Endothelial cell of umbilical vein (primary cell): ENCODE measurements at regions not wholly inside any gene's neighbourhood (a gene's known extent, or its start where the extent isn't known, plus 50 kb on each side); places are given as distances from the start of the nearest gene placed in this dataset.

ENCODE experiments used
- BruUV-seq: library from RNA; stranded (reverse); fragments of 400-500 nt; replicated peaks from 2 replicates; lab custom pipeline; 2021; lab: Mats Ljungman, UMichigan
- CTCF ChIA-PET: fragments of 300-600, 350-600 bp; sonication (Branson Sonifier 250); formaldehyde crosslinking; loops from one replicate; lab custom pipeline; 2021; ENCODE audit warnings: antibody characterized with exemption, inconsistent platforms; lab: Charles Lee
- POLR2A ChIA-PET: fragments of 300-600, 350-600 bp; sonication (Branson Sonifier 250); formaldehyde crosslinking; loops from one replicate; lab custom pipeline; 2021; ENCODE audit warnings: antibody characterized with exemption, inconsistent platforms; lab: Charles Lee
- DNase-seq: peaks from one replicate; pipeline ENCODE4 v3.0.0-alpha.2; 2011; ENCODE audit warnings: low read depth, low spot score
- FAIRE-seq: peaks from 2 replicates; lab custom pipeline; 2011; peaks lifted over from hg19 to GRCh38; lab: Jason Lieb, UNC
- H2AFZ ChIP-seq: 2 replicates; pipeline ENCODE4 v1.6.0; 2012; ENCODE audit warnings: low read depth, low read length, control low read depth, inconsistent platforms
- H3K27ac ChIP-seq: 2 replicates; pipeline ENCODE4 v1.5.1; 2011; ENCODE audit warnings: low read depth, mild to moderate bottlenecking, control low read depth, low read length, moderate library complexity; ENCODE audit not compliant: insufficient read depth
- H3K27me3 ChIP-seq, 2 experiments: 2 replicates each; pipeline versions ENCODE4 v1.6.0 to v1.6.1; 2011; ENCODE audit warnings: low read length in 2 of 2, mixed read lengths in 1 of 2; ENCODE audit not compliant: control insufficient read depth in 2 of 2, insufficient read depth in 2 of 2
- H3K36me3 ChIP-seq, 2 experiments: 2 replicates in 1 of 2; 3 replicates in 1 of 2; pipeline ENCODE4 v1.5.1; 2011; ENCODE audit warnings: low read length in 2 of 2, mild to moderate bottlenecking in 1 of 2, moderate library complexity in 1 of 2; ENCODE audit not compliant: control insufficient read depth in 2 of 2, insufficient read depth in 2 of 2; ENCODE audit errors: extremely low read depth in 1 of 2
- H3K4me1 ChIP-seq: 3 replicates; pipeline ENCODE4 v1.5.1; 2011; ENCODE audit warnings: mild to moderate bottlenecking, low read length; ENCODE audit not compliant: control insufficient read depth, insufficient read depth; ENCODE audit errors: extremely low read depth
- H3K4me2 ChIP-seq: 2 replicates; pipeline ENCODE4 v1.6.1; 2011; ENCODE audit warnings: low read length, control low read depth, mixed read lengths; ENCODE audit not compliant: insufficient read depth
- H3K4me3 ChIP-seq, 3 experiments: fragments of 200-600 bp in 1 of 3; sonication (generic), shearing (Covaris generic) in 1 of 3; replicated peaks in 1 of 3; 2 replicates each; pipeline ENCODE4 v1.5.1; 2011 to 2016; ENCODE audit warnings: control low read depth in 3 of 3, low read length in 3 of 3, mild to moderate bottlenecking in 2 of 3, inconsistent platforms in 1 of 3, low read depth in 1 of 3, moderate library complexity in 1 of 3; ENCODE audit not compliant: insufficient read depth in 1 of 3
- H3K79me2 ChIP-seq: 2 replicates; pipeline ENCODE4 v1.6.0; 2012; ENCODE audit warnings: low read length, inconsistent platforms; ENCODE audit not compliant: control insufficient read depth, insufficient read depth
- H3K9ac ChIP-seq: replicated peaks from 2 replicates; pipeline ENCODE3; 2011; ENCODE audit warnings: low read length, control low read depth; ENCODE audit not compliant: insufficient read depth; ENCODE audit errors: extremely low read depth
- H3K9me1 ChIP-seq: replicated peaks from 3 replicates; pipeline ENCODE4 v1.6.0; 2011; ENCODE audit warnings: mild to moderate bottlenecking, low read length; ENCODE audit not compliant: control insufficient read depth, insufficient read depth; ENCODE audit errors: extremely low read depth
- H3K9me3 ChIP-seq: replicated peaks from 2 replicates; pipeline ENCODE4 v1.5.1; 2012; ENCODE audit warnings: low read length, inconsistent platforms; ENCODE audit not compliant: control insufficient read depth, insufficient read depth
- H4K20me1 ChIP-seq: replicated peaks from 2 replicates; pipeline ENCODE3; 2011; ENCODE audit warnings: mild to moderate bottlenecking, low read length; ENCODE audit not compliant: control insufficient read depth, insufficient read depth; ENCODE audit errors: extremely low read depth
- EZH2 ChIP-seq: IDR thresholded peaks from 2 replicates; pipeline ENCODE4 v1.6.1; 2012; ENCODE audit warnings: borderline replicate concordance, low read depth, mild to moderate bottlenecking, moderate library complexity, low read length, inconsistent platforms; ENCODE audit not compliant: severe bottlenecking
- FOS ChIP-seq: IDR thresholded peaks from 2 replicates; pipeline ENCODE4 v1.6.1; 2011; ENCODE audit warnings: mild to moderate bottlenecking, low read length, moderate library complexity, borderline replicate concordance; ENCODE audit not compliant: insufficient read depth
- GATA2 ChIP-seq: IDR thresholded peaks from 2 replicates; pipeline ENCODE4 v1.7.0; 2011; ENCODE audit warnings: low read depth, mild to moderate bottlenecking, moderate library complexity, mixed read lengths, low read length; ENCODE audit not compliant: insufficient read length, insufficient read depth
- JUN ChIP-seq: IDR thresholded peaks from 2 replicates; pipeline ENCODE4 v1.6.1; 2011; ENCODE audit warnings: borderline replicate concordance, low read depth; ENCODE audit not compliant: insufficient read length, insufficient read depth
- MYC ChIP-seq: IDR thresholded peaks from one replicate; pipeline ENCODE4 v1.6.1; 2011; ENCODE audit warnings: mild to moderate bottlenecking, low read depth, low read length
- POLR2A ChIP-seq: IDR thresholded peaks from 2 replicates; pipeline ENCODE4 v1.6.1; 2012; ENCODE audit warnings: low read depth, mild to moderate bottlenecking, control low read depth, low read length
- POLR2AphosphoS5 ChIP-seq: IDR thresholded peaks from 2 replicates; pipeline ENCODE4 v1.6.1; 2012; ENCODE audit warnings: low read depth, mild to moderate bottlenecking, control low read depth, low read length, moderate library complexity; ENCODE audit not compliant: insufficient read depth
- dilution Hi-C: fragments of 300-500 bp; cut with MboI; formaldehyde crosslinking; loops from one replicate; pipeline ENCODE4 v1.15.0; 2019; ENCODE audit warnings: low sequenced_read_pairs; ENCODE audit not compliant: extremely low pct_ligation_motif_present
- intact Hi-C: fragments of 100-400 bp; cut with micrococcal nuclease; formaldehyde crosslinking; loops from one replicate; pipeline ENCODE4 v1.10.0; 2022
- TF ChIP-seq, protein P1 (sequence below): IDR thresholded peaks from 2 replicates; pipeline ENCODE4 v1.6.1; 2011; ENCODE audit not compliant: insufficient read depth, insufficient read length
- TF ChIP-seq, protein P2 (sequence below), 2 donors: IDR thresholded peaks; 1 replicate in 1 of 2; 2 replicates in 1 of 2; pipeline ENCODE4 v1.5.1; 2011; ENCODE audit warnings: low read length in 2 of 2, mild to moderate bottlenecking in 2 of 2, moderate library complexity in 2 of 2, control low read depth in 1 of 2, inconsistent platforms in 1 of 2, low read depth in 1 of 2; ENCODE audit not compliant: insufficient read depth in 1 of 2; ENCODE audit errors: extremely low read depth in 1 of 2

DNA sequence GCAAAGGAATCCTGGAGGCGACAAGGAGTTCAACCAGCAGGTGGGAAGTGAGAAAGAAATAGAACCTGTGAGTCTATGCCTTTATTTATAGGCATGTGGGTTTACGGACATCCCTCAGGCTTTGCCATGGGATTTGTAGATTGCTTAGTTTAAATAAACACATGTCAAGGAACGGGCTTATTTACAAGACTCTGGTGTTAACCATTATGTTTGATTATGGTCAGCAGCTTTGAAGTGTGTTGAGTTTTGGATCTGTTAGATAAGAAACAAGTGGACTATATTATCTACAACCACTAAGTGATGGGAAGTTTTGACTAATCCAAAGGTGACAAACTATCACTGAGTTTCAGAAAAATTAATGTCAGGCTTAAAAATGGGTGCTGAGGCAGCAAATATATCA lies 143.2 kb downstream of the SLITRK5 start:
- intact Hi-C loops (no loop called here), dilution Hi-C loops (no loop called here)
- no peak overlapping the region for H3K4me2 ChIP-seq
- TF ChIP-seq MYC (no peak), POLR2A (no peak), JUN (no peak), FOS (no peak), EZH2 (no peak), POLR2AphosphoS5 (no peak), GATA2 (no peak)
- TF ChIP-seq, protein P1, sequence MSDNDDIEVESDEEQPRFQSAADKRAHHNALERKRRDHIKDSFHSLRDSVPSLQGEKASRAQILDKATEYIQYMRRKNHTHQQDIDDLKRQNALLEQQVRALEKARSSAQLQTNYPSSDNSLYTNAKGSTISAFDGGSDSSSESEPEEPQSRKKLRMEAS: no peak
- TF ChIP-seq, protein P2, sequence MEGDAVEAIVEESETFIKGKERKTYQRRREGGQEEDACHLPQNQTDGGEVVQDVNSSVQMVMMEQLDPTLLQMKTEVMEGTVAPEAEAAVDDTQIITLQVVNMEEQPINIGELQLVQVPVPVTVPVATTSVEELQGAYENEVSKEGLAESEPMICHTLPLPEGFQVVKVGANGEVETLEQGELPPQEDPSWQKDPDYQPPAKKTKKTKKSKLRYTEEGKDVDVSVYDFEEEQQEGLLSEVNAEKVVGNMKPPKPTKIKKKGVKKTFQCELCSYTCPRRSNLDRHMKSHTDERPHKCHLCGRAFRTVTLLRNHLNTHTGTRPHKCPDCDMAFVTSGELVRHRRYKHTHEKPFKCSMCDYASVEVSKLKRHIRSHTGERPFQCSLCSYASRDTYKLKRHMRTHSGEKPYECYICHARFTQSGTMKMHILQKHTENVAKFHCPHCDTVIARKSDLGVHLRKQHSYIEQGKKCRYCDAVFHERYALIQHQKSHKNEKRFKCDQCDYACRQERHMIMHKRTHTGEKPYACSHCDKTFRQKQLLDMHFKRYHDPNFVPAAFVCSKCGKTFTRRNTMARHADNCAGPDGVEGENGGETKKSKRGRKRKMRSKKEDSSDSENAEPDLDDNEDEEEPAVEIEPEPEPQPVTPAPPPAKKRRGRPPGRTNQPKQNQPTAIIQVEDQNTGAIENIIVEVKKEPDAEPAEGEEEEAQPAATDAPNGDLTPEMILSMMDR (IDR thresholded peaks at IDR 0.05; ENCODE audit: extremely low read depth in 1 of 2, insufficient read depth in 1 of 2, low read depth in 1 of 2, low read length in 2 of 2): no peak
- no peak overlapping the region for H3K4me3 ChIP-seq
- no peaks in the 10 kb centered on the region for H3K36me3 ChIP-seq
- H4K20me1 ChIP-seq: no peaks in the 10 kb centered on the region
- no peak overlapping the region for H2AFZ ChIP-seq
- no peaks in the 10 kb centered on the region for H3K27me3 ChIP-seq
- H3K27ac ChIP-seq: no peak overlapping the region
- FAIRE-seq: no peak
- no TSS peak for BruUV-seq
- POLR2A ChIA-PET: no interaction called here
- DNase-seq: no peak
- CTCF ChIA-PET: no interaction called here
- no peaks in the 10 kb centered on the region for H3K9me1 ChIP-seq
- no peaks in the 10 kb centered on the region for H3K9me3 ChIP-seq
- H3K79me2 ChIP-seq: no peaks in the 10 kb centered on the region
- H3K9ac ChIP-seq: no peak overlapping the region
- H3K4me1 ChIP-seq: no peaks in the 10 kb centered on the region
